SK-N-SH (cell line): ENCODE measurements at regions not wholly inside any gene's neighbourhood (a gene's known extent, or its start where the extent isn't known, plus 50 kb on each side); places are given as distances from the start of the nearest gene placed in this dataset.

Source experiments
- CTCF ChIA-PET: fragments of 300-600, 350-600 bp; formaldehyde crosslinking; extraction: SDS; loops from one replicate; lab custom pipeline; 2021; lab: Yijun Ruan, JAX
- POLR2A ChIA-PET: fragments of 350-600 bp; sonication (Branson Sonifier 250); formaldehyde crosslinking; extraction: SDS; loops from one replicate; lab custom pipeline; 2020; ENCODE audit warnings: antibody characterized with exemption, inconsistent platforms; lab: Yijun Ruan, JAX
- DNase-seq: peaks from one replicate; pipeline ENCODE4 v3.0.0; 2012
- H2AFZ ChIP-seq: fragments of 200-600 bp; sonication (generic); 2 replicates; pipeline ENCODE4 v1.8.1; 2016; ENCODE audit warnings: antibody characterized with exemption, mild to moderate bottlenecking, low read depth
- H3F3A ChIP-seq: fragments of 200-600 bp; sonication (generic); replicated peaks from 2 replicates; pipeline ENCODE3; 2016; ENCODE audit warnings: antibody characterized with exemption, mild to moderate bottlenecking; ENCODE audit not compliant: insufficient read depth
- H3K27ac ChIP-seq, 2 experiments: fragments of 200-500 bp in 1 of 2; fragments of 200-600 bp in 1 of 2; sonication (Bioruptor generic) in 1 of 2; sonication (generic), shearing (Covaris generic) in 1 of 2; 2 replicates each; pipeline versions ENCODE4 v1.5.1 to v1.6.1; 2014 to 2016; ENCODE audit warnings: low read depth in 2 of 2, inconsistent platforms in 1 of 2, low read length in 1 of 2, mild to moderate bottlenecking in 1 of 2, mixed read lengths in 1 of 2
- H3K27me3 ChIP-seq: fragments of 200-600 bp; sonication (generic), shearing (Covaris generic); 2 replicates; pipeline ENCODE4 v1.6.1; 2016; ENCODE audit warnings: mixed run types; ENCODE audit not compliant: insufficient read depth
- H3K36me3 ChIP-seq, 2 experiments: fragments of 200-500 bp in 1 of 2; fragments of 200-600 bp in 1 of 2; sonication (Bioruptor generic) in 1 of 2; sonication (generic) in 1 of 2; replicated peaks in 1 of 2; 2 replicates each; pipeline versions ENCODE3 to v1.5.1; 2014 to 2016; ENCODE audit warnings: low read length in 1 of 2, mild to moderate bottlenecking in 1 of 2; ENCODE audit not compliant: insufficient read depth in 2 of 2, control insufficient read depth in 1 of 2
- H3K4me1 ChIP-seq, 2 experiments: fragments of 200-500 bp in 1 of 2; fragments of 200-600 bp in 1 of 2; sonication (Bioruptor generic) in 1 of 2; sonication (generic), shearing (Covaris generic) in 1 of 2; 2 replicates each; pipeline versions ENCODE4 v1.5.1 to v1.6.1; 2014 to 2016; ENCODE audit warnings: low read depth in 1 of 2, low read length in 1 of 2, mixed run types in 1 of 2; ENCODE audit not compliant: insufficient read depth in 2 of 2, control insufficient read depth in 1 of 2
- H3K4me2 ChIP-seq: fragments of 200-600 bp; sonication (generic), shearing (Covaris generic); 2 replicates; pipeline ENCODE4 v1.6.1; 2017; ENCODE audit warnings: mixed run types
- H3K4me3 ChIP-seq, 2 experiments: fragments of 200-500 bp in 1 of 2; fragments of 200-600 bp in 1 of 2; sonication (Bioruptor generic) in 1 of 2; sonication (generic), shearing (Covaris generic) in 1 of 2; 2 replicates each; pipeline versions ENCODE4 v1.5.1 to v1.8.1; 2014 to 2016; ENCODE audit warnings: low read depth in 2 of 2, inconsistent platforms in 1 of 2, low read length in 1 of 2, mild to moderate bottlenecking in 1 of 2, mixed read lengths in 1 of 2, moderate library complexity in 1 of 2
- H3K79me2 ChIP-seq: fragments of 200-600 bp; sonication (generic); 2 replicates; pipeline ENCODE4 v1.8.1; 2017; ENCODE audit warnings: mild to moderate bottlenecking; ENCODE audit not compliant: insufficient read depth
- H3K9ac ChIP-seq: fragments of 200-600 bp; sonication (generic); 2 replicates; pipeline ENCODE4 v1.6.1; 2017; ENCODE audit warnings: mixed run types
- H3K9me2 ChIP-seq: fragments of 200-600 bp; sonication (generic); 2 replicates; pipeline ENCODE4 v1.6.1; 2017; ENCODE audit warnings: mixed run types
- H3K9me3 ChIP-seq: fragments of 200-600 bp; sonication (generic); 2 replicates; pipeline ENCODE4 v1.6.1; 2017; ENCODE audit warnings: mixed run types, mild to moderate bottlenecking, moderate library complexity
- H4K20me1 ChIP-seq: fragments of 200-600 bp; sonication (generic); 2 replicates; pipeline ENCODE4 v1.6.1; 2017; ENCODE audit warnings: mild to moderate bottlenecking, mixed run types; ENCODE audit not compliant: insufficient read depth
- CHD2 ChIP-seq: fragments of 150-350 bp; IDR thresholded peaks from 2 replicates; pipeline ENCODE4 v1.6.1; 2018; ENCODE audit warnings: low read length; ENCODE audit not compliant: partially characterized antibody
- GABPA ChIP-seq: IDR thresholded peaks from 2 replicates; pipeline ENCODE4 v1.4.0; 2012; ENCODE audit warnings: low read depth, mild to moderate bottlenecking
- IRF3 ChIP-seq: fragments of 150-350 bp; IDR thresholded peaks from 2 replicates; pipeline ENCODE4 v1.6.1; 2016; ENCODE audit warnings: mild to moderate bottlenecking, low read depth, low read length
- JUND ChIP-seq: IDR thresholded peaks from 2 replicates; pipeline ENCODE4 v1.4.0; 2012
- MEF2A ChIP-seq: IDR thresholded peaks from 2 replicates; pipeline ENCODE4 v1.4.0; 2012; ENCODE audit warnings: low read depth, borderline replicate concordance
- NFIC ChIP-seq: IDR thresholded peaks from 2 replicates; pipeline ENCODE4 v1.4.0; 2012; ENCODE audit warnings: borderline replicate concordance
- NRF1 ChIP-seq: IDR thresholded peaks from 2 replicates; pipeline ENCODE4 v1.6.1; 2012; ENCODE audit warnings: low read depth, mild to moderate bottlenecking, low read length
- POLR2AphosphoS5 ChIP-seq: IDR thresholded peaks from 2 replicates; pipeline ENCODE4 v1.6.1; 2012; ENCODE audit warnings: low read depth, low read length
- RAD21 ChIP-seq: IDR thresholded peaks from 2 replicates; pipeline ENCODE4 v1.6.1; 2012; ENCODE audit warnings: mild to moderate bottlenecking, low read length
- RXRA ChIP-seq: IDR thresholded peaks from 2 replicates; pipeline ENCODE4 v1.4.0; 2012; ENCODE audit warnings: low read depth, mild to moderate bottlenecking, borderline replicate concordance
- TAF1 ChIP-seq: IDR thresholded peaks from 2 replicates; pipeline ENCODE4 v1.6.1; 2012; ENCODE audit warnings: low read depth, mild to moderate bottlenecking, low read length, moderate library complexity, borderline replicate concordance
- WGBS: methylation state at CpG from one replicate; pipeline ENCODE4 v1.1.6; 2017; ENCODE audit warnings: low lambda C conversion rate; 5-methylcytosine and 5-hydroxymethylcytosine counted together
- TF ChIP-seq, protein P1 (sequence below): fragments of 150-350 bp; IDR thresholded peaks from 2 replicates; pipeline ENCODE4 v1.6.1; 2017; ENCODE audit warnings: antibody characterized with exemption, low read length, low read depth, borderline replicate concordance

- no peaks in the 10 kb centered on the region for H4K20me1 ChIP-seq
- H3K9me3 ChIP-seq, result no peaks in the 10 kb centered on the region
- ChIA-PET CTCF (interaction anchor here (1.6 kb wide), 1 partner anchor 18 kb away, joined by 3 read pairs; no protein-coding TSS in a partner anchor), POLR2A (no interaction called here)
- no peaks in the 10 kb centered on the region for H3K79me2 ChIP-seq
- DNase-seq, result no peak
- no peak overlapping the region for H3K4me3 ChIP-seq
- H3K27ac ChIP-seq, result no peak overlapping the region
- H2AFZ ChIP-seq, result no peak overlapping the region
- 94% methylated on average over 1 of the region's 1 CpG for WGBS
- H3K9me2 ChIP-seq, result no peaks in the 10 kb centered on the region
- H3K27me3 ChIP-seq, result no peaks in the 10 kb centered on the region
- H3K36me3 ChIP-seq, result no peaks in the 10 kb centered on the region
- no peak overlapping the region for H3K4me2 ChIP-seq
- no peaks in the 10 kb centered on the region for H3F3A ChIP-seq
- TF ChIP-seq RAD21 (no peak), NRF1 (no peak), POLR2AphosphoS5 (no peak), CHD2 (no peak), MEF2A (no peak), RXRA (no peak), JUND (no peak), NFIC (no peak)
- TF ChIP-seq, protein P1, sequence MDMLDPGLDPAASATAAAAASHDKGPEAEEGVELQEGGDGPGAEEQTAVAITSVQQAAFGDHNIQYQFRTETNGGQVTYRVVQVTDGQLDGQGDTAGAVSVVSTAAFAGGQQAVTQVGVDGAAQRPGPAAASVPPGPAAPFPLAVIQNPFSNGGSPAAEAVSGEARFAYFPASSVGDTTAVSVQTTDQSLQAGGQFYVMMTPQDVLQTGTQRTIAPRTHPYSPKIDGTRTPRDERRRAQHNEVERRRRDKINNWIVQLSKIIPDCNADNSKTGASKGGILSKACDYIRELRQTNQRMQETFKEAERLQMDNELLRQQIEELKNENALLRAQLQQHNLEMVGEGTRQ, result no peak
- H3K9ac ChIP-seq, result no peak overlapping the region
- no peaks in the 10 kb centered on the region for H3K4me1 ChIP-seq
These were observed 95.3 kb upstream of the SGK1 start for GRCh38 chr6:134413241-134413643.

DNA sequence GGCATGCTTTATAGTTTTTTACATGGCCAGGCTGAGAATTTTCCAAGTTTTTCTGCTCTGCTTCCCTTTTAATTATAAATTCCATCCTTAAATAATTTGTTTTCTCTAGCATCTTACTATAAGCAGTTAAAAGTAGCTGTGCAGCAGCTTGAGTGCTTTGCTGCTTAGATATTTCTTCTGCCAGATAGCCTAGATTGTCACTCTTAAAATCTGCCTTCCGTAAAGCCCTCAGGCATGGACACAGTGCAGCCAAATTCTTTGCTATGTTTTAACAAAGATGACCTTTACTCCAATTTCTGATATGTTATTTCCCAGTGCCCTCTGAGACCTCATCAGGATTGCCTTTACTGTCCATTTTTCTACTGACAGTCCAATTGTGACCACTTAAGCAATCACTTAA, 92.6 kb upstream of the SGK1 start:
- 95% methylated on average over 1 of the region's 1 CpG for WGBS

More for the DNA sequence above, 92.6 kb upstream of the SGK1 start:
- H3K27me3 ChIP-seq, result no peaks in the 10 kb centered on the region
- H3K9ac ChIP-seq, result no peak overlapping the region
- H3K79me2 ChIP-seq, result no peaks in the 10 kb centered on the region
- no peak overlapping the region for H3K27ac ChIP-seq
- ChIA-PET POLR2A (no interaction called here), CTCF (no interaction called here)
- H3F3A ChIP-seq, result no peaks in the 10 kb centered on the region
- no peak overlapping the region for H3K4me3 ChIP-seq
- H3K9me2 ChIP-seq, result no peaks in the 10 kb centered on the region
- no peak overlapping the region for H3K4me2 ChIP-seq
- no peak overlapping the region for H2AFZ ChIP-seq
- no peaks in the 10 kb centered on the region for H3K9me3 ChIP-seq
- H3K4me1 ChIP-seq, result no peaks in the 10 kb centered on the region
- H3K36me3 ChIP-seq, result no peaks in the 10 kb centered on the region
- TF ChIP-seq TAF1, result no peak
- TF ChIP-seq IRF3, result no peak
- TF ChIP-seq GABPA, result no peak
- H4K20me1 ChIP-seq, result no peaks in the 10 kb centered on the region
- DNase-seq, result no peak
